WTC11 (cell line): ENCODE measurements at regions not wholly inside any gene's neighbourhood (a gene's known extent, or its start where the extent isn't known, plus 50 kb on each side); places are given as distances from the start of the nearest gene placed in this dataset.
A peak's percentile ranks its signal among the peaks of the same experiment; 100 is the strongest.

Source experiments
- ATAC-seq: fragments of 200-7000 bp; cut with Tn5 transposase; 2 replicates; pipeline ENCODE4 v1.10.0; 2021; ENCODE audit warnings: mild to moderate bottlenecking, moderate library complexity
- CTCF ChIA-PET: fragments of 300-600 bp; sonication (Branson Sonifier 250); formaldehyde crosslinking; loops from one replicate; lab custom pipeline; 2021; ENCODE audit warnings: antibody characterized with exemption; lab: Charles Lee
- POLR2A ChIA-PET: fragments of 350-600 bp; sonication (Branson Sonifier 250); formaldehyde crosslinking; loops from one replicate; lab custom pipeline; 2021; ENCODE audit warnings: antibody characterized with exemption; lab: Charles Lee
- DNase-seq: peaks from one replicate; pipeline ENCODE4 v3.0.0; 2021; ENCODE audit warnings: low spot score
- H3K27ac Mint-ChIP-seq: 2 replicates; pipeline ENCODE4 v1.8.0; 2021; ENCODE audit warnings: mixed read lengths
- H3K27me3 Mint-ChIP-seq: 2 replicates; pipeline ENCODE4 v1.8.0; 2021; ENCODE audit warnings: low read depth, mild to moderate bottlenecking, moderate library complexity, mixed read lengths
- H3K36me3 Mint-ChIP-seq: 2 replicates; pipeline ENCODE4 v1.8.0; 2021; ENCODE audit warnings: mixed read lengths
- H3K4me1 Mint-ChIP-seq: 2 replicates; pipeline ENCODE4 v1.8.0; 2022; ENCODE audit warnings: mixed read lengths
- H3K4me3 Mint-ChIP-seq: 2 replicates; pipeline ENCODE4 v1.8.0; 2021; ENCODE audit warnings: mild to moderate bottlenecking, moderate library complexity, mixed read lengths
- H3K9me3 Mint-ChIP-seq: 2 replicates; pipeline ENCODE4 v1.8.0; 2021; ENCODE audit warnings: mixed read lengths
- AR ChIP-seq: fragments of 250-450 bp; sonication (Bioruptor Pico); IDR thresholded peaks from 2 replicates; pipeline ENCODE4 v1.9.0; 2021; ENCODE audit warnings: mild to moderate bottlenecking
- ATF1 ChIP-seq: sonication (generic); formaldehyde crosslinking; IDR thresholded peaks from 2 replicates; pipeline ENCODE4 v1.8.1; 2023; ENCODE audit warnings: mild to moderate bottlenecking, moderate library complexity, missing genetic modification reagents
- CBFB ChIP-seq: sonication (generic); formaldehyde crosslinking; IDR thresholded peaks from 2 replicates; pipeline ENCODE4 v1.8.1; 2022; ENCODE audit warnings: mild to moderate bottlenecking, low read depth, missing genetic modification reagents
- CDX4 ChIP-seq: fragments of 250-450 bp; sonication (Bioruptor Pico); IDR thresholded peaks from 2 replicates; pipeline ENCODE4 v1.9.0; 2021; ENCODE audit warnings: moderate library complexity, mild to moderate bottlenecking, inconsistent platforms, borderline replicate concordance
- CREB1 ChIP-seq: sonication (generic); formaldehyde crosslinking; IDR thresholded peaks from 2 replicates; pipeline ENCODE4 v1.8.0; 2023; ENCODE audit warnings: mild to moderate bottlenecking, missing genetic modification reagents
- EMX1 ChIP-seq: fragments of 250-450 bp; sonication (Bioruptor Pico); IDR thresholded peaks from 2 replicates; pipeline ENCODE4 v1.8.0; 2021; ENCODE audit warnings: mild to moderate bottlenecking
- FOXP4 ChIP-seq: sonication (generic); formaldehyde crosslinking; IDR thresholded peaks from 2 replicates; pipeline ENCODE4 v1.8.0; 2022; ENCODE audit warnings: mild to moderate bottlenecking, missing genetic modification reagents
- GABPB1 ChIP-seq: sonication (generic); formaldehyde crosslinking; IDR thresholded peaks from 2 replicates; pipeline ENCODE4 v1.8.1; 2023; ENCODE audit warnings: mild to moderate bottlenecking, missing genetic modification reagents
- HMGXB4 ChIP-seq: sonication (generic); formaldehyde crosslinking; IDR thresholded peaks from 2 replicates; pipeline ENCODE4 v1.8.1; 2023; ENCODE audit warnings: mild to moderate bottlenecking, moderate library complexity, missing genetic modification reagents
- KAT7 ChIP-seq: sonication (generic); formaldehyde crosslinking; IDR thresholded peaks from 2 replicates; pipeline ENCODE4 v1.8.1; 2023; ENCODE audit warnings: missing genetic modification reagents, mild to moderate bottlenecking, borderline replicate concordance
- MAX ChIP-seq: sonication (generic); formaldehyde crosslinking; IDR thresholded peaks from 2 replicates; pipeline ENCODE4 v1.8.0; 2022; ENCODE audit warnings: mild to moderate bottlenecking, missing genetic modification reagents
- MXD4 ChIP-seq: fragments of 250-450 bp; sonication (Bioruptor Pico); IDR thresholded peaks from 2 replicates; pipeline ENCODE4 v1.8.0; 2021; ENCODE audit warnings: mild to moderate bottlenecking, moderate library complexity, borderline replicate concordance
- NR2C2 ChIP-seq: sonication (generic); formaldehyde crosslinking; IDR thresholded peaks from 2 replicates; pipeline ENCODE4 v1.8.0; 2022; ENCODE audit warnings: mild to moderate bottlenecking, missing genetic modification reagents
- NR3C1 ChIP-seq: sonication (generic); formaldehyde crosslinking; conservative IDR thresholded peaks from 2 replicates; pipeline ENCODE4 v1.8.1; 2023; ENCODE audit warnings: low read depth, mild to moderate bottlenecking, missing genetic modification reagents
- OVOL2 ChIP-seq: fragments of 250-450 bp; sonication (Bioruptor Pico); IDR thresholded peaks from 2 replicates; pipeline ENCODE4 v1.9.0; 2021; ENCODE audit warnings: mild to moderate bottlenecking, borderline replicate concordance
- SOX15 ChIP-seq: fragments of 250-450 bp; sonication (Bioruptor Pico); IDR thresholded peaks from 2 replicates; pipeline ENCODE4 v1.9.0; 2021; ENCODE audit warnings: mild to moderate bottlenecking
- TCF7 ChIP-seq: sonication (generic); formaldehyde crosslinking; IDR thresholded peaks from 2 replicates; pipeline ENCODE4 v1.8.0; 2022; ENCODE audit warnings: mild to moderate bottlenecking, low read depth, missing genetic modification reagents, moderate library complexity
- TEAD4 ChIP-seq: sonication (generic); formaldehyde crosslinking; IDR thresholded peaks from 2 replicates; pipeline ENCODE4 v1.8.0; 2022; ENCODE audit warnings: mild to moderate bottlenecking, missing genetic modification reagents
- TP53 ChIP-seq: sonication (generic); formaldehyde crosslinking; IDR thresholded peaks from 2 replicates; pipeline ENCODE4 v1.8.1; 2023; ENCODE audit warnings: mild to moderate bottlenecking, missing genetic modification reagents
- ZNF121 ChIP-seq: sonication (generic); formaldehyde crosslinking; IDR thresholded peaks from 2 replicates; pipeline ENCODE4 v1.8.0; 2023; ENCODE audit warnings: missing genetic modification reagents
- ZNF219 ChIP-seq: sonication (generic); formaldehyde crosslinking; IDR thresholded peaks from 2 replicates; pipeline ENCODE4 v1.8.0; 2023; ENCODE audit warnings: missing genetic modification reagents, mild to moderate bottlenecking, borderline replicate concordance
- ZNF232 ChIP-seq: sonication (generic); formaldehyde crosslinking; IDR thresholded peaks from 2 replicates; pipeline ENCODE4 v1.8.0; 2022; ENCODE audit warnings: mild to moderate bottlenecking, missing genetic modification reagents
- ZNF396 ChIP-seq: fragments of 250-450 bp; sonication (Bioruptor Pico); IDR thresholded peaks from 2 replicates; pipeline ENCODE4 v1.8.0; 2021; ENCODE audit warnings: mild to moderate bottlenecking, moderate library complexity, borderline replicate concordance
- ZNF532 ChIP-seq: fragments of 250-450 bp; sonication (Bioruptor Pico); IDR thresholded peaks from 2 replicates; pipeline ENCODE4 v1.9.0; 2021; ENCODE audit warnings: mild to moderate bottlenecking, borderline replicate concordance

GRCh38 chr5:175795959-175796358 lies 75.4 kb upstream of the CPLX2 start:
- DNase-seq (no peak), ATAC-seq (no peak)
- ChIA-PET CTCF (interaction anchor here (0.7 to 5.2 kb wide), 9 partner anchors 29 to 262 kb away, joined by 3 to 115 read pairs (median 8); partner anchors contain the start of gene CPLX2), POLR2A (no interaction called here)
- Mint-ChIP-seq H3K27me3 (peaks cover 35% of the 10 kb centered on the region), H3K27ac (no peak overlapping the region), H3K4me1 (peaks cover 28% of the 10 kb centered on the region), H3K4me3 (peak overlapping the region; percentile 69), H3K36me3 (no peaks in the 10 kb centered on the region), H3K9me3 (peaks cover 2% of the 10 kb centered on the region)
- no peak for TF ChIP-seq AR (CRISPR knock-in tag)
- TF ChIP-seq GABPB1 (CRISPR knock-in tag) = no peak
- TF ChIP-seq ATF1 (CRISPR knock-in tag) = no peak
- no peak for TF ChIP-seq HMGXB4 (CRISPR knock-in tag)
- TF ChIP-seq NR2C2 = no peak
- no peak for TF ChIP-seq EMX1 (CRISPR knock-in tag)
- TF ChIP-seq ZNF121 (CRISPR knock-in tag) = no peak
- no peak for TF ChIP-seq ZNF232 (CRISPR knock-in tag)
- no peak for TF ChIP-seq FOXP4
- no peak for TF ChIP-seq OVOL2 (CRISPR knock-in tag)
- no peak for TF ChIP-seq MAX (CRISPR knock-in tag)
- TF ChIP-seq ZNF396 (CRISPR knock-in tag) = no peak
- TF ChIP-seq TEAD4 (CRISPR knock-in tag) = no peak
- TF ChIP-seq NR3C1 (CRISPR knock-in tag) = no peak
- TF ChIP-seq TP53 = no peak
- TF ChIP-seq TCF7 = no peak

GRCh38 chr5:175796536-175797499 lies 74.6 kb upstream of the CPLX2 start:
- Mint-ChIP-seq H3K9me3 (no peaks in the 10 kb centered on the region), H3K36me3 (no peaks in the 10 kb centered on the region), H3K4me1 (peaks cover 33% of the 10 kb centered on the region), H3K4me3 (peak overlapping the region; percentile 80), H3K27ac (no peak overlapping the region), H3K27me3 (peaks cover 35% of the 10 kb centered on the region)
- ATAC-seq (peak; percentile 88), DNase-seq (peak; percentile 94)
- CTCF ChIA-PET = interaction anchor here (0.6 to 5.2 kb wide), 25 partner anchors 9 to 281 kb away, joined by 3 to 115 read pairs (median 4); partner anchors contain the start of gene CPLX2
- POLR2A ChIA-PET = interaction anchor here (0.5 to 1.5 kb wide), 5 partner anchors 21 to 75 kb away, joined by 3 to 7 read pairs (median 4); partner anchors contain the start of gene CPLX2
- peak; percentile 100 for TF ChIP-seq KAT7
- peak; percentile 88; the same call in 1 of the 2 replicates for TF ChIP-seq MXD4 (CRISPR knock-in tag)
- no peak for TF ChIP-seq CDX4 (CRISPR knock-in tag)
- peak; percentile 100 for TF ChIP-seq ZNF219 (CRISPR knock-in tag)
- TF ChIP-seq ZNF532 (CRISPR knock-in tag) = no peak
- peak; percentile 99 for TF ChIP-seq CREB1
- no peak for TF ChIP-seq SOX15 (CRISPR knock-in tag)
- TF ChIP-seq CBFB (CRISPR knock-in tag) = peak; percentile 99
